ENCODE measurements at regions not wholly inside any gene's neighbourhood (a gene's known extent, or its start where the extent isn't known, plus 50 kb on each side); places are given as distances from the start of the nearest gene placed in this dataset.

DNA sequence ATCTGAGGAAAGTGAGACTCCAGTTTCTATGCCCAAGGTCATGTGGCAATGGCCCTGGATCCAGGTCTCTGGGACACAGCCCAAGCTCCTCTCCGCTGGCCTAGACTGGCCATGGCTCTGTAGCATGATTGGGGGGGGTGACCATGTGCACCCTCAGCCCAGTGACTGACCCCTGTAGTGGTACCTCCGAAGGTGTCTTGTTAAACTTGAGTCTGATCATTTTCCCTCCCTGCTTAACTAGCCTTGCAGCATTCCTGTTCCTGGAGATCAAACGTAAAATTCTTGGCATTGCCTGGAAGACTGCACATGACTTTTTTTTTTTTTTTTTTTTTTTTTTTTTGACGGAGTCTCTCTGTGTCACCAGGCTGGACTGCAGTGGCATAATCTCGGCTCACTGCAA lies 1116.0 kb downstream of the TBC1D22A start:
- Histone ChIP-seq H3K79me2 (ENCODE audit: insufficient read depth, low read length) (no peaks in the 10 kb centered on the region), H3K36me3 (ENCODE audit: insufficient read depth, low read length) (no peaks in the 10 kb centered on the region), H3F3A (ENCODE audit: low read depth) (no peaks in the 10 kb centered on the region), H3K9ac (ENCODE audit: low read depth, low read length, poor library complexity, severe bottlenecking) (no peak overlapping the region), H3K9me2 (replicated peaks; ENCODE audit: low read depth, low read length) (no peaks in the 10 kb centered on the region), H3K4me2 (ENCODE audit: low read depth, low read length, poor library complexity, severe bottlenecking) (no peak overlapping the region), H4K20me1 (ENCODE audit: insufficient read depth, low read length, poor library complexity, severe bottlenecking) (no peaks in the 10 kb centered on the region), H2AFZ (ENCODE audit: low read length) (no peak overlapping the region), H3K4me3 (ENCODE audit: low read length, poor library complexity, severe bottlenecking) (no peak overlapping the region), H3K27me3 (ENCODE audit: insufficient read depth, low read length, poor library complexity, severe bottlenecking) (no peaks in the 10 kb centered on the region), H3K4me1 (ENCODE audit: insufficient read depth, low read length, poor library complexity, severe bottlenecking) (no peaks in the 10 kb centered on the region), H3K9me3 (ENCODE audit: insufficient read depth, low read depth, low read length) (peaks cover 4% of the 10 kb centered on the region; the same call in 1 of the 2 replicates)
- TF ChIP-seq CTCF (conservative IDR thresholded peaks at IDR 0.05; ENCODE audit: low read length) (no peak), EZH2phosphoT487 (IDR thresholded peaks at IDR 0.05; ENCODE audit: borderline replicate concordance) (no peak)

- Histone ChIP-seq H3K4me1 (ENCODE audit: insufficient read depth, low read length, poor library complexity, severe bottlenecking) (no peaks in the 10 kb centered on the region), H3K9ac (ENCODE audit: low read depth, low read length, poor library complexity, severe bottlenecking) (no peak overlapping the region), H3K36me3 (ENCODE audit: insufficient read depth, low read length) (no peaks in the 10 kb centered on the region), H3K9me2 (replicated peaks; ENCODE audit: low read depth, low read length) (no peaks in the 10 kb centered on the region), H3K79me2 (ENCODE audit: insufficient read depth, low read length) (no peaks in the 10 kb centered on the region), H3K4me2 (ENCODE audit: low read depth, low read length, poor library complexity, severe bottlenecking) (no peak overlapping the region), H4K20me1 (ENCODE audit: insufficient read depth, low read length, poor library complexity, severe bottlenecking) (no peaks in the 10 kb centered on the region), H3K4me3 (ENCODE audit: low read length, poor library complexity, severe bottlenecking) (no peak overlapping the region), H3F3A (ENCODE audit: low read depth) (no peaks in the 10 kb centered on the region), H3K27me3 (ENCODE audit: insufficient read depth, low read length, poor library complexity, severe bottlenecking) (no peaks in the 10 kb centered on the region), H2AFZ (ENCODE audit: low read length) (no peak overlapping the region), H3K9me3 (ENCODE audit: insufficient read depth, low read depth, low read length) (peaks cover 2% of the 10 kb centered on the region; the same call in 1 of the 2 replicates)
- TF ChIP-seq CTCF (conservative IDR thresholded peaks at IDR 0.05; ENCODE audit: low read length) (no peak), EZH2phosphoT487 (IDR thresholded peaks at IDR 0.05; ENCODE audit: borderline replicate concordance) (no peak)
These were observed 1110.5 kb downstream of the TBC1D22A start for GRCh38 chr22:47872761-47873535.

GRCh38 chr22:47865626-47866025 lies 1103.2 kb downstream of the TBC1D22A start:
- H4K20me1 ChIP-seq (ENCODE audit: insufficient read depth, low read length, poor library complexity, severe bottlenecking): no peaks in the 10 kb centered on the region
- H3F3A ChIP-seq (ENCODE audit: low read depth): no peaks in the 10 kb centered on the region
- TF ChIP-seq CTCF (conservative IDR thresholded peaks at IDR 0.05; ENCODE audit: low read length) (no peak), EZH2phosphoT487 (IDR thresholded peaks at IDR 0.05; ENCODE audit: borderline replicate concordance) (no peak)
- H3K4me2 ChIP-seq (ENCODE audit: low read depth, low read length, poor library complexity, severe bottlenecking): no peak overlapping the region
- H3K9me3 ChIP-seq (ENCODE audit: insufficient read depth, low read depth, low read length): peaks cover 6% of the 10 kb centered on the region; the same call in 1 of the 2 replicates
- no peaks in the 10 kb centered on the region for H3K79me2 ChIP-seq (ENCODE audit: insufficient read depth, low read length)
- no peaks in the 10 kb centered on the region for H3K36me3 ChIP-seq (ENCODE audit: insufficient read depth, low read length)
- no peaks in the 10 kb centered on the region for H3K27me3 ChIP-seq (ENCODE audit: insufficient read depth, low read length, poor library complexity, severe bottlenecking)
- no peaks in the 10 kb centered on the region for H3K9me2 ChIP-seq (replicated peaks; ENCODE audit: low read depth, low read length)
- no peak overlapping the region for H3K4me3 ChIP-seq (ENCODE audit: low read length, poor library complexity, severe bottlenecking)
- no peak overlapping the region for H3K9ac ChIP-seq (ENCODE audit: low read depth, low read length, poor library complexity, severe bottlenecking)
- H2AFZ ChIP-seq (ENCODE audit: low read length): no peak overlapping the region
- H3K4me1 ChIP-seq (ENCODE audit: insufficient read depth, low read length, poor library complexity, severe bottlenecking): no peaks in the 10 kb centered on the region
